GM12878 (cell line): ENCODE measurements at regions not wholly inside any gene's neighbourhood (a gene's known extent, or its start where the extent isn't known, plus 50 kb on each side); places are given as distances from the start of the nearest gene placed in this dataset.

Experiments used
- ATAC-seq: fragments of 200-7000 bp; cut with Tn5 transposase; 3 replicates; pipeline ENCODE4 v1.9.1; 2020; ENCODE audit warnings: mild to moderate bottlenecking, moderate library complexity
- BruUV-seq: library from RNA; stranded (reverse); fragments of 400-500 nt; replicated peaks from 2 replicates; lab custom pipeline; 2021; lab: Mats Ljungman, UMichigan
- CTCF ChIA-PET: fragments of 300-600 bp; sonication (Branson Sonifier 250); formaldehyde crosslinking; extraction: SDS; loops from one replicate; lab custom pipeline; 2021; ENCODE audit warnings: inconsistent platforms; lab: Yijun Ruan, JAX
- POLR2A ChIA-PET: fragments of 350-600 bp; formaldehyde crosslinking; extraction: SDS; loops from one replicate; lab custom pipeline; 2021; ENCODE audit warnings: inconsistent platforms; lab: Charles Lee
- RAD21 ChIA-PET: fragments of 300-600 bp; sonication (Branson Sonifier 250); formaldehyde crosslinking; loops from one replicate; lab custom pipeline; 2023; ENCODE audit warnings: antibody characterized with exemption; ENCODE audit not compliant: unreplicated experiment; lab: Charles Lee
- SMC1A ChIA-PET: fragments of 300-600 bp; sonication (Branson Sonifier 250); formaldehyde crosslinking; loops from one replicate; lab custom pipeline; 2023; ENCODE audit not compliant: unreplicated experiment, uncharacterized antibody; lab: Charles Lee
- DNase-seq: peaks from one replicate; pipeline ENCODE4 v3.0.0-alpha.2; 2011; ENCODE audit warnings: low read depth, low spot score
- FAIRE-seq: peaks from 3 replicates; lab custom pipeline; 2011; peaks lifted over from hg19 to GRCh38; lab: Jason Lieb, UNC
- H2AFZ ChIP-seq: 2 replicates; pipeline ENCODE4 v1.6.0; 2011; ENCODE audit warnings: low read depth, low read length, control low read depth; ENCODE audit not compliant: control insufficient read depth
- H3K27ac ChIP-seq: 2 replicates; pipeline ENCODE4 v1.5.1; 2011; ENCODE audit warnings: control low read depth; ENCODE audit not compliant: control insufficient read depth, insufficient read depth
- H3K27me3 ChIP-seq, 2 experiments: replicated peaks in 1 of 2; 2 replicates each; pipeline versions ENCODE4 v1.6.0 to v1.6.1; 2011; ENCODE audit warnings: low read length in 1 of 2; ENCODE audit not compliant: control insufficient read depth in 2 of 2, insufficient read depth in 2 of 2
- H3K36me3 ChIP-seq, 2 experiments: 2 replicates each; pipeline ENCODE4 v1.5.1; 2011; ENCODE audit warnings: low read length in 1 of 2; ENCODE audit not compliant: control insufficient read depth in 2 of 2, insufficient read depth in 2 of 2
- H3K4me1 ChIP-seq: 2 replicates; pipeline ENCODE4 v1.6.1; 2011; ENCODE audit warnings: mild to moderate bottlenecking, low read length, moderate library complexity, mixed read lengths; ENCODE audit not compliant: control insufficient read depth, insufficient read depth
- H3K4me2 ChIP-seq: 2 replicates; pipeline ENCODE4 v1.6.0; 2011; ENCODE audit warnings: control low read depth; ENCODE audit not compliant: control insufficient read depth, insufficient read depth
- H3K4me3 ChIP-seq: fragments of 200-600 bp; sonication (generic); 2 replicates; pipeline ENCODE4 v1.5.1; 2016
- H3K79me2 ChIP-seq: 2 replicates; pipeline ENCODE4 v1.6.0; 2011; ENCODE audit warnings: low read length; ENCODE audit not compliant: control insufficient read depth, insufficient read depth
- H3K9ac ChIP-seq: 2 replicates; pipeline ENCODE4 v1.8.0; 2011; ENCODE audit warnings: low read length, control low read depth, mixed read lengths; ENCODE audit not compliant: control insufficient read depth, insufficient read depth
- H3K9me3 ChIP-seq: replicated peaks from 3 replicates; pipeline ENCODE4 v1.5.1; 2011; ENCODE audit warnings: mild to moderate bottlenecking, low read length; ENCODE audit not compliant: control insufficient read depth, insufficient read depth
- H4K20me1 ChIP-seq: 2 replicates; pipeline ENCODE4 v1.6.0; 2011; ENCODE audit not compliant: control insufficient read depth, insufficient read depth
- ELK1 ChIP-seq: IDR thresholded peaks from 2 replicates; pipeline ENCODE4 v1.6.1; 2012; ENCODE audit warnings: low read depth, low read length, improper control_type of control experiment
- ETV6 ChIP-seq, 2 experiments: fragments of 450-650 bp in 1 of 2; IDR thresholded peaks in 1 of 2; conservative IDR thresholded peaks in 1 of 2; 2 replicates each; pipeline ENCODE4 v1.6.1; 2014; ENCODE audit warnings: antibody characterized with exemption in 1 of 2, borderline replicate concordance in 1 of 2, low read depth in 1 of 2, mild to moderate bottlenecking in 1 of 2, moderate library complexity in 1 of 2
- POLR2A ChIP-seq: IDR thresholded peaks from 2 replicates; pipeline ENCODE4 v1.6.1; 2011; ENCODE audit warnings: low read depth, mild to moderate bottlenecking, low read length
- ZBTB4 ChIP-seq: fragments of 450-650 bp; formaldehyde crosslinking; IDR thresholded peaks from 2 replicates; pipeline ENCODE4 v1.4.0; 2022; ENCODE audit warnings: mild to moderate bottlenecking, moderate library complexity
- WGBS: methylation state at CpG from one replicate; pipeline ENCODE4 v1.1.6; 2016; ENCODE audit warnings: low lambda C conversion rate; ENCODE audit not compliant: insufficient replicate concordance, insufficient coverage; ENCODE audit errors: missing lambda C conversion rate; 5-methylcytosine and 5-hydroxymethylcytosine counted together
- in situ Hi-C: fragments of 300-500 bp; cut with MboI; formaldehyde crosslinking; loops from 9 replicates; pipeline ENCODE4 v1.14.3; 2018; ENCODE audit warnings: mixed read lengths
- intact Hi-C: fragments of 100-400 bp; cut with micrococcal nuclease; formaldehyde crosslinking; loops from one replicate; pipeline ENCODE4 v1.14.2; 2022; ENCODE audit not compliant: unreplicated experiment

GRCh38 chr4:66028668-66029067, 358.4 kb upstream of the EPHA5 start:
- no peaks in the 10 kb centered on the region for H3K79me2 ChIP-seq
- POLR2A ChIA-PET, result no interaction called here
- no peaks in the 10 kb centered on the region for H3K36me3 ChIP-seq
- BruUV-seq, result no TSS peak
- no peak overlapping the region for H3K4me3 ChIP-seq
- ATAC-seq (no peak), DNase-seq (no peak), FAIRE-seq (no peak)
- intact Hi-C loops, result no loop called here
- 0% methylated on average over 1 of the region's 1 CpG for whole genome bisulfite sequencing
- in situ Hi-C loops, result no loop called here
- RAD21 ChIA-PET, result no interaction called here
- H3K27me3 ChIP-seq, result no peaks in the 10 kb centered on the region
- H3K9me3 ChIP-seq, result no peaks in the 10 kb centered on the region
- no peak overlapping the region for H2AFZ ChIP-seq
- no peaks in the 10 kb centered on the region for H3K4me1 ChIP-seq
- no peak for TF ChIP-seq ELK1
- TF ChIP-seq ETV6 (conservative IDR thresholded peaks at IDR 0.05 in 1 of 2, IDR thresholded peaks at IDR 0.05 in 1 of 2; ENCODE audit: borderline replicate concordance in 1 of 2, low read depth in 1 of 2), result no peak
- no peak for TF ChIP-seq POLR2A
- TF ChIP-seq ZBTB4 (CRISPR knock-in tag), result no peak
- SMC1A ChIA-PET, result no interaction called here
- no peaks in the 10 kb centered on the region for H4K20me1 ChIP-seq
- H3K27ac ChIP-seq, result no peak overlapping the region
- CTCF ChIA-PET, result no interaction called here
- no peak overlapping the region for H3K9ac ChIP-seq
- no peak overlapping the region for H3K4me2 ChIP-seq
